Sigmoid colon (tissue), 4 donors: ENCODE measurements at regions not wholly inside any gene's neighbourhood (a gene's known extent, or its start where the extent isn't known, plus 50 kb on each side); places are given as distances from the start of the nearest gene placed in this dataset.

Source experiments
- CTCF ChIP-seq, 4 experiments: fragments of 450-650 bp in 3 of 4; fragments of 200-600 bp in 1 of 4; IDR thresholded peaks; one replicate each; pipeline ENCODE4 v1.5.1; 2016 to 2019; ENCODE audit warnings: antibody characterized with exemption in 4 of 4, mild to moderate bottlenecking in 3 of 4, moderate library complexity in 2 of 4
- EP300 ChIP-seq, 4 donors: sonication (generic); formaldehyde crosslinking; IDR thresholded peaks; one replicate each; pipeline ENCODE4 v1.6.1; 2017; ENCODE audit warnings: antibody characterized with exemption in 4 of 4
- POLR2A ChIP-seq, 2 donors: fragments of 450-650 bp; IDR thresholded peaks; one replicate each; pipeline ENCODE4 v1.6.1; 2016; ENCODE audit warnings: antibody characterized with exemption in 2 of 2, mild to moderate bottlenecking in 2 of 2, moderate library complexity in 2 of 2
- POLR2AphosphoS5 ChIP-seq, 4 donors: sonication (generic); formaldehyde crosslinking; IDR thresholded peaks; one replicate each; pipeline ENCODE4 v1.6.1; 2017; ENCODE audit warnings: antibody characterized with exemption in 4 of 4

- no peak for TF ChIP-seq CTCF (IDR thresholded peaks at IDR 0.05)
- TF ChIP-seq POLR2A (IDR thresholded peaks at IDR 0.05) = no peak
- TF ChIP-seq POLR2AphosphoS5 (IDR thresholded peaks at IDR 0.05) = no peak
- no peak for TF ChIP-seq EP300 (IDR thresholded peaks at IDR 0.05)
Measured at GRCh38 chr3:150303768-150304167, 104.3 kb upstream of the TSC22D2 start.
